ENCODE measurements at regions not wholly inside any gene's neighbourhood (a gene's known extent, or its start where the extent isn't known, plus 50 kb on each side); places are given as distances from the start of the nearest gene placed in this dataset.

DNA sequence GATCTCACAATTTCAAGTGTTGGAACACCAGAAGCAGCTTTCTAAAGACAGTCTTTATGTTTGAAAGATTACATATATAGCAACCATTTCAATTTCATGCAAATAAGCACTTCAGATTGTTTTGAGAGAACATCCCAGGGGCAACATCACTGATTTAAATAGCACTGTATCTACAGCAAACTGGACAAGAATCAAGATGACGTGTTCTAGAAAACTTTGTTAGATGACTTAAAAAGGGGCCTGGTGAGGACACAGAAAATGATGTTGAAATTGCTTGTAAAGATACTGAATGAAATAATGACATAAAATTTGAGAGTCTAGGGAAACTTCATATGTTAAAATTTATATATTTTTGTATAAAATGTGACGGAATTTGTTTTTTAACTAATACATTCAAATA, 277.1 kb downstream of the KLF12 start:
- no peaks in the 10 kb centered on the region for H3K9me3 Mint-ChIP-seq
- no peak overlapping the region for H3K27ac Mint-ChIP-seq
- no peak overlapping the region for H3K4me3 Mint-ChIP-seq
- TF ChIP-seq, protein P1, sequence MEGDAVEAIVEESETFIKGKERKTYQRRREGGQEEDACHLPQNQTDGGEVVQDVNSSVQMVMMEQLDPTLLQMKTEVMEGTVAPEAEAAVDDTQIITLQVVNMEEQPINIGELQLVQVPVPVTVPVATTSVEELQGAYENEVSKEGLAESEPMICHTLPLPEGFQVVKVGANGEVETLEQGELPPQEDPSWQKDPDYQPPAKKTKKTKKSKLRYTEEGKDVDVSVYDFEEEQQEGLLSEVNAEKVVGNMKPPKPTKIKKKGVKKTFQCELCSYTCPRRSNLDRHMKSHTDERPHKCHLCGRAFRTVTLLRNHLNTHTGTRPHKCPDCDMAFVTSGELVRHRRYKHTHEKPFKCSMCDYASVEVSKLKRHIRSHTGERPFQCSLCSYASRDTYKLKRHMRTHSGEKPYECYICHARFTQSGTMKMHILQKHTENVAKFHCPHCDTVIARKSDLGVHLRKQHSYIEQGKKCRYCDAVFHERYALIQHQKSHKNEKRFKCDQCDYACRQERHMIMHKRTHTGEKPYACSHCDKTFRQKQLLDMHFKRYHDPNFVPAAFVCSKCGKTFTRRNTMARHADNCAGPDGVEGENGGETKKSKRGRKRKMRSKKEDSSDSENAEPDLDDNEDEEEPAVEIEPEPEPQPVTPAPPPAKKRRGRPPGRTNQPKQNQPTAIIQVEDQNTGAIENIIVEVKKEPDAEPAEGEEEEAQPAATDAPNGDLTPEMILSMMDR (IDR thresholded peaks at IDR 0.05; ENCODE audit: unreplicated experiment) = no peak
- no peak for DNase-seq (ENCODE audit: low spot score in 2 of 2, unreplicated experiment in 2 of 2)
- H3K4me1 Mint-ChIP-seq = peaks cover 3% of the 10 kb centered on the region
- no peaks in the 10 kb centered on the region for H3K27me3 Mint-ChIP-seq (ENCODE audit: low read depth)
- H3K36me3 Mint-ChIP-seq = peaks cover 6% of the 10 kb centered on the region

DNA sequence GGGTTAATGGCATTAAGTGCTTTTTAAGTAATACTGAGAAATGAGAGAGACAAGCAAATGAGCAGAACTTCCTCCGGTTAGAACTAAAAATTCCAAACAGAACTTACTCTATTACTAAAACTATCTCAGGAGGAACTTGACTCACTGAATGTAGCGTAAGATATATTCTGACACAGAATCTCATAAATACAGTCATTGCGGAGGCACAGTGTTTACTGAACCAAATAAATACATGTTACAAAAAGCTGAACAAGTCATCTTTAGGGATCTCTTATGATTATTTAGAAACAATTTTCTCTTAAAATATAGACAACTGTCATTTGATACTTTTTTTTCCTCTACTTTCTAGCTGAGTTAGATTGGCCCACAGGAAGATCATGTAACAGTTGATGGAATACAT, 283.1 kb downstream of the KLF12 start:
- Mint-ChIP-seq H3K27ac (no peak overlapping the region), H3K36me3 (peaks cover 5% of the 10 kb centered on the region), H3K4me1 (peaks cover 26% of the 10 kb centered on the region), H3K4me3 (no peak overlapping the region), H3K9me3 (no peaks in the 10 kb centered on the region), H3K27me3 (ENCODE audit: low read depth) (no peaks in the 10 kb centered on the region)
- no peak for DNase-seq (ENCODE audit: low spot score in 2 of 2, unreplicated experiment in 2 of 2)
- TF ChIP-seq, protein P1 (IDR thresholded peaks at IDR 0.05; ENCODE audit: unreplicated experiment) = no peak

DNA sequence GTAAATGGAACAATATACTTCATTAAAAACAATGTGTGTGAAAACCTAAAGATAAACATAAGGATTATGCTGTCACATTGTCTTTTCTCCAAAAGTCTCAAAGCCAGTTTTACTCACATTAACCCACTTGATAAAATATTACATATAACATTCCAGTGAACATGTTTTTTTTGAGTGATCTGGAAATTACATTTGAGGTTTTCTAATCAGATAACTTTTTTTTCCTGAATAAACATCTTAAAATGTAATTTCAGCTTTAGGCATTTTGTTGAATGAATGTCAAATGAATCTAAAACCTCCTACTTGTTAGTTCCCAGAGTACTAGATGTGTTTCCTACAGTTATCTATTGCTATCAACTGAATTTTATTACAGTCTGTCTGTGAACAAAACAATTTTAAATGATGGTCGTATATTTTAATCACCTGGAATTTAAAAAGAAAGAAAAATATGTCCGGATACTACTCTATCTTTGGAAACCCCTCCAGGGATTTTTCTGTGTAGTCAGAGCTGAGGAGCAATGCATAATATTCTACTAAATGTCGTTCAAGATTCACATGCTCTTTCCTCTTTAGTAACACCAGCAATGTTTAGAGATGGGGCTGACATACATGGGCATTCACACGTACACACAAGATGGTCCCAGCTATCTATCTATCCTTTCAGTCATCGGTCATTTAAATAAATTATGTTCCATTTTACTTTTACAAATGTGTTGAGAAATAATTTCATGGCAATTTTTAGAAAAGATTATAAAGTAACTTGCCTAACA, 283.9 kb downstream of the KLF12 start:
- TF ChIP-seq, protein P1 (IDR thresholded peaks at IDR 0.05; ENCODE audit: unreplicated experiment) = no peak
- Mint-ChIP-seq H3K4me3 (no peak overlapping the region), H3K36me3 (peaks cover 12% of the 10 kb centered on the region), H3K9me3 (no peaks in the 10 kb centered on the region), H3K27ac (no peak overlapping the region), H3K27me3 (ENCODE audit: low read depth) (no peaks in the 10 kb centered on the region), H3K4me1 (peaks cover 26% of the 10 kb centered on the region)
- DNase-seq (ENCODE audit: low spot score in 2 of 2, unreplicated experiment in 2 of 2) = no peak

DNA sequence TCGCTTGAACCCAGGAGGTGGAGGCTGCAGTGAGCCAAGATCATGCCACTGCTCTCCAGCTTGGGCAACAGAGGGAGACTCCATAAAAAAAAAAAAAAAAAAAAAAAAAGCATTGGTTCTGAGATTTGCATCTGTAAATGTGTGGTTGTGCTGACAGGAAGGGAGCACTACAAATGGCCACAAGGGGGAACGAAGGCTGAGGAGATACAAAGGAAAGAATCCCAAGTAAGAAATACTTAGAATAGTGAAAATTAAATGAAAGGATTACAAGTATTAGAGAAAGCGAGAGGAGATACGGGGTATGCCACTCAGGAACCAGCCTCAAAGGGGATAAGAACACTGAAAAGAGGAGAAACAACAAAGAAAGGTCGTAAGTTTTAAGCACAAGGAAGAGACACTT, 284.9 kb downstream of the KLF12 start:
- H3K9me3 Mint-ChIP-seq = no peaks in the 10 kb centered on the region
- no peak for DNase-seq (ENCODE audit: low spot score in 2 of 2, unreplicated experiment in 2 of 2)
- peaks cover 11% of the 10 kb centered on the region for H3K36me3 Mint-ChIP-seq
- H3K4me3 Mint-ChIP-seq = no peak overlapping the region
- TF ChIP-seq, protein P1 (IDR thresholded peaks at IDR 0.05; ENCODE audit: unreplicated experiment) = no peak
- no peaks in the 10 kb centered on the region for H3K27me3 Mint-ChIP-seq (ENCODE audit: low read depth)
- H3K27ac Mint-ChIP-seq = no peak overlapping the region
- peaks cover 26% of the 10 kb centered on the region for H3K4me1 Mint-ChIP-seq

DNA sequence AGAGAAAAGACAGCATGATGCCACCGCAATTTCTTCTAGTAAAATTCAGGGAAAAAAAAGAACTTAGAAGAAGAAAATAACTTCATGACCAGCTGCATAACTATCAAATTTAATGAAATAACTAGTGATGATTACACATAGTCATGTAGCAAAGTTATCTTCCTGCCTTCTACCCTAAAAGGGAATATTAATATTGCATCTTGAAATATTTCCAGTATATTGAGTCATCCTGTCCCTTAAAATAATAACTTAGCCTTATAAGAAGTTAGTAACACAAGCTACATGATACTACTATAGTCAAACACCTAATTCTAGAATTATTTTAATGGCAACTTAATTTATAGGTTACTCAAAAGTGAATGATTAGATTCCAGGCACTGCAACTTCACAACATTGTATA, 289.2 kb downstream of the KLF12 start:
- Mint-ChIP-seq H3K9me3 (no peaks in the 10 kb centered on the region), H3K27me3 (ENCODE audit: low read depth) (no peaks in the 10 kb centered on the region), H3K4me3 (no peak overlapping the region), H3K27ac (no peak overlapping the region), H3K4me1 (peaks cover 9% of the 10 kb centered on the region), H3K36me3 (peaks cover 11% of the 10 kb centered on the region)
- no peak for DNase-seq (ENCODE audit: low spot score in 2 of 2, unreplicated experiment in 2 of 2)
- TF ChIP-seq, protein P1 (IDR thresholded peaks at IDR 0.05; ENCODE audit: unreplicated experiment) = no peak

All from mesothelial cell of epicardium (in vitro differentiated cells).